HG03103 (cell line): ENCODE measurements at regions not wholly inside any gene's neighbourhood (a gene's known extent, or its start where the extent isn't known, plus 50 kb on each side); places are given as distances from the start of the nearest gene placed in this dataset.
"Not testable (repeated sequence)": the region's sequence is repeated elsewhere in the genome, so short reads cannot be mapped to it uniquely, and the experiment has no call there.

ENCODE experiments used
- ATAC-seq: cut with Tn5 transposase; IDR thresholded peaks from one replicate; pipeline ENCODE4 v1.9.1; 2021; ENCODE audit warnings: low read depth; ENCODE audit not compliant: unreplicated experiment

DNA sequence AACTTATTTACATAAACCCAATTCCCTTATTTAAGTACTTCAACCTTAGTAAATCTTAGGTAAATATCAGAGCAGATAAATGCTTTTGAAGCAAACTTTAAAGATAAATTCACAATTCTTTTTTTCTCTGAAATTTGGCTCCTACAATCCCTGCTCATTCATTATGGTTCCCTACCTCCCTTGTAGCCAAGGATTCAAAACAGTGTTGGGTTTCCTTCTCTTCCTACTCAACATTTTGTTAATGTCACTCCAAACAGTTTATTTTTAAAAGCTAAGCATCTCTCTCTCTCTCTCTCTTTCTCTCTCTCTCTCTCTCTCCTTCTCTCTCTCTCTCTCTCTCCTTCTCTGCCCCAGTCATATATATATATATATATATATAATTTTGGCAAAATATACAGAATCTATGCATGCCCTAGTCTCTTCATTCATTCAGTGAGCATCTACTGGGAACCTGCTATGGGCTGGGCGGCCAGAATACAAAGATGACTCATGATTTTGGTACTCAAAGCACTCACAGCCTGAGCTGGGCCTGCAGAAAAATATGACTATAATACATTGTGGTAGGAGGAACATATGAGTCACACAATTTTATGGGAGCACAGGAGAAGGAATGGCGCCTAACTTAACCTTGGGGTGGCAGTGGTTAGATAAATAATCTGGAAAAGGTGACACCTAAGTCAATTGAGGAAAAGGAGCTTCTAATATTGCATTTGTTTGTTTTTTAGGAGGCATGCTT is 123.7 kb upstream of the DHRS4 start:
- no peak for ATAC-seq

DNA sequence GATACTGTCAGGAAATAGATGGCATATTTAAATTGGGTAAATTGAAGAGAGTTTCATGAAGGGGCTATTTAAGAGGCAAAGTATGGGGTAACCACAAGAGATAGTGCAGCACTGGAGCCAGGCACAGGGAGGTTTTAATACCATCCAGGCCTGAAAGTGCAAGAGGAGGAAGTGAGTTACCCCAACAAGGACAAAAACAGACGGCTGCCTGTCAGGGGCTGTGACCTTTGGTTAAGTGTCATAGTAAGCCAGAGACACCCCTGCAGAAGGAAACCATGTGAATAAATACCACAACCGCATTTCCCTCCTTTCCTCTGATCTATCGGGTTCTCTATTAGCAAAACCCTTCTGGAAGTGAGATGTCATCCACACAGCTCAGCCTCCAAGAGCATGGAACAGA is 122.0 kb upstream of the DHRS4 start:
- no peak for ATAC-seq

DNA sequence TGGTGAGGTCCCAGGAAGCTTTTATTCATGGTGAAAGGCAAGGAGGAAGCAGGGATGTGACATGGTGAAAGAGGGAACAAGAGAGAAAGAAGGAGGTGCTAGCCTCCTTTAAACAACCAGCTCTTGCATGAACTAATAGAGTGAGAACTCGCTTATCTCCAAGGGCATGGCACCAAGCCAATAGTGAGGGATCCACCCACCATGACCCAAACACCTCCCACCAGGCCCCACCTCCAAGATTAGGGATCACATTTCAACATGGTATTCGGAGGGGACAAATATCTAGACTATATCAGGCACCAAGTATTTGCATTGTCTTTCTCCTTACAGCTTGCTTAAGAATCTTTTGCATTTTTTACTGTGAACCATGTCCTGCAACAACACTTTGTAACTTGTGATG is 91.9 kb upstream of the DHRS4 start:
- no peak for ATAC-seq

DNA sequence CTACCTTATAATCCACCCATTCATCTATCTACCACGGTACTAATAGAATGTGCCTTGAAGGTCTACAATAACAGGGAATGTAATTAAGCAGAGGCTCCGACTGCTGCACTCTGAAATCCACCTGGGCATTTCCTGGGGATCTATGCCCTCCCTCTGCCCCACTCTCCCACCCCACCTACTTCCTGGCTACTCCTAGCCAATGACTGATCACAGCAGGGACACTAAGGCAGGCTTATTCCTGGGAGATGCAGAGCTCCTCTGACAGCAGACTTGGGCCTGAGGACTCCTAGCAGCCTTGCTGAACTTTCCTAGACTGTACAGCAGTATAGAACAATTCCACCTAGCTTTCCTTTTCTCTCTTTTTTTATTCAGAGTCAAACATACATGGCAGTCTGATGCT is 91.1 kb upstream of the DHRS4 start:
- ATAC-seq: no peak

DNA sequence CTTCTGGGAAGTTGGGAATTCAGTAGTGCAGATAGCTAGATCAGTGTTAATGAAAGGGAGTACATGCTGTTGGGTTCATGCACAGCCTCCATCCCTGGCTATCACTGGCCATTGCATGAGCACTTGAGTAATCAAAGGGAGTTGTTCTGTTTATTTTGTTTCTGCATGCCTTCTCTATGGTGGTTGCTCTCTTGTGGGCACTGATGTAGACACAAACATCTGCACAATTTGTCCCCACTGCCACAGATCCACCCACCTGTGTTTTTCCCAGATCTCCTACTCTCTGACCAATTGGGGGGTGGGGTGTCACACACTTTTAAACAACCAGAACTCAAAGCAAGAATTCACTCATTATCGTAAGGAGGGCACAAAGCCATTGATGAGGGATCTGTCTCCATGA is 89.7 kb upstream of the DHRS4 start:
- no peak for ATAC-seq

DNA sequence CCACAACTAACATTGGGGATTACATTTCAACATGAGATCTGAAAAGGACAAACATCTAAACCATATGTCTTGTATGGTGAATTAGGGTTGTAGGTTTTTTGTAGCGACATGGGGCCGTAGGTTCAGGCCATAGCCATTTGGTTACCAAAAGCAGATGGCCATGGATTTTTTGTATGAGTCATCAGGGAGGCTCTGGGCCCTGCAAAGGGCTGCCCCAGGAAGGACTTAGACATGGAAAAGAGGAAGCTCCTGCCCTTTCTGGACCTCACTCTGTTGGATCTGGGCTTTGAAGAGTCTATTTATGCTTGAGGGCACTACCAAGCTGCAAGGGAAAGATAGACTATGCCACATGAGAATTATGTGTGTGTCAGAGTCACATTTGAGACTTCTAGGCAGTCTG is 89.3 kb upstream of the DHRS4 start:
- ATAC-seq: no peak

DNA sequence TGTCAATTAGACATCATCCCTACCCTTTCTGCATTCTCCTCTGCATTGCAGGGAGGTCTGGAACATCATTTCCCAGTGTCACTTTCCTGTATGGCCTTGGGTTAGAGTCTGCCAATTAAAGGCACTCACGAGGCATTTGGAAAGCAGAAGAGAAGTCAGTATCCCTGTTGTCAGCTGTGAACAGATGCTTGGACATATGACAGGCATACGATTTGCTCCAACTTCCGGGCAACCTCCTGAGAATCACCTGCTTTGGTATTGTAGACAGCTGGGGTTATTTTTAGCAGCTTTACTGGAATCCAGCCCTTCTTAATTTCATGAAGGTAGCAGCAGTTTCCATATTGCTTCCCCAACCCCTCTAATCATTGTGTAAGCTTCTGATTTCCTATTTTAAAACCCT is 88.7 kb upstream of the DHRS4 start:
- ATAC-seq: no peak

DNA sequence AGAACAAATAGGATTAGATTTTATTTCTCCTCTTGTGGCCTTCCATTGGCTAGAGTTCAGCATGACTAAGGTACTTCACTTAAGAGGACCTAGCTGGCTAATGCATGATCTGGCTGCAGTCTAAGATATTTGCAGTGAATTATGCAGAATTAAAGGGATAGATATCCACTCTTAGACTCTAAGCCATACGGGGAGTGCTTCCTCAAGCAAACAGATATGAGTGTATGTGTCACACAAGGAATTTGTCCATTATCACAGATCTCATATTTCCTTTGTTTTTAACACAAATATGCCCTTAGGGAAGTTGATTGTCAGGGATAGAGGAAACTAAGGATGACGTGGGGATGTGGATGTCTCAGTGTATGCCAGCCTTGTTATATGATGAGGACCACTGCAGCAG is 88.1 kb upstream of the DHRS4 start:
- ATAC-seq: no peak

DNA sequence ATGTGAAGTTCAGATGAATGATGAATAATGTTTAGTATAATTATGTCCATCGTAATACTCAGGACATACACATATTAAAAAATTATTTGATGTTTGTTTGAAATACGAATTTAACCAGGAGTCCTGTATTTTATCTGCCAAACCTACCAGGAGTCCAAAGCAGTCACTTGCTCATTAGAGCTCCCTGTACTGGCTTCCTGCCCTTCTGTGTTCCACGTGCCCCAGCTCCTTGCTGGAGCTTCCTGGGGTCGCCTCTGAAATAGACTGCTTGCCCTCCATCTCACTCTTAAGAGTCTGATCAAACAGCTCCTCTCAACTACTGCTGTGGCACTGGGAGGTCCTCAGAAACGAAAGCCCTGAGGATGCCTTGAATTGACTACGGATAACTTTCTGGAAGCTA is 87.3 kb upstream of the DHRS4 start:
- ATAC-seq: no peak

DNA sequence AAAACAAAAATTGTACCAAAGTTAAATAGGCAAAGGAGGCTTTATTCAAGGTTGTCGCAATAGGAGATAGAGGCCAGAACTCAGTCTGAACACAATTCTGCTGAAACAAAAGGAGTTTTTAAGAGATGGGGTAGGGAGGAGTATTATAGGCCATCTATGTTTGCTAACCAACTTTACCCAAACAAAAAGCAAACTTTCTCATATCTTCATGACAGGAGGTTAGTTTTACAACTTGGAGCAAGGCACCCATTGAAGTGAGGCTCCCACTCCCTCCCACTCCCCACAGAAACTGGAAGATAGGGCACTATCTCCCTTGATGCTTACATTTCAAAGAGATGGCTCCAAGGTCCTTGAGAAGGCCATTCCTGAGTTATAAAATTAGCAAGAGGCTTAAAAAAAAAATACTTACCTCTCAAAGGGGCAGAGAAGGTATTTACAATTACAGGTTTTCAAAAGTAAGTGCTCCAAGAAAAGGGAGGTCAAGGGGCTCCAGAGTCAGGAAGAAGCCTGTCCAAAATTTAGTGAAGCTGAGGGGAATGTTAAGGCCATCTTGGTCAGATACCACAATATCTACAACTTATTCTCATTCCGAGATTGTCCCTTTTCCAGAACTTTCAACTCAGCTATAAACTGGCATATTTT is 84.4 kb upstream of the DHRS4 start:
- ATAC-seq: no peak

DNA sequence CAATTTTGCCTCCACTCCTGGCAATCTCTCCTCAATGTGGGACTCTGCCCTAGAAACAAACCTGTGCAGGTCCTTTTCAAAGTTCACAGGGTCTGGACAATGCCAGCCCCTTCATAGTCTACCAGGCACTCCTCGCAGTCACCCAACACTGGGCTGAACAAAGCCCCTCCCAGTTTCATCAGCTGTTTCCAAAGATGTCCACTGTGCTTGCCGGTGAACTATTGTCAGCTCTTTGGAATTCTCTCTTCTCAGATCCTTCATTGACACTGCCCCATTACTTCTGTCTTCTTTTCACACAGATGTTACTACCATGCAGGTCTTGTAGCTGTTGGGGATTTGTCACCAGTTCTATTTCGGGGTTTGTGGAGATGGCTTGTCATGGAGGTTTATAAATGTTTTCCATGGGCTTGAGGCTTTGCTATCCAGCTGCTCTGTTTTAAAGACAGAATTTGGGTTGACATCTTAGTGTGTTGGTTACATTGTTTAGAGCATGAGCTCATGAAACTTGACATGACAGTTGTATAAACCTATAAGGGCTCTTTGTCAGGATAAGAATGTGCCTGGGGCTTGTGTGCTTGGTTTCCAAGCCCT is 77.3 kb upstream of the DHRS4 start:
- no peak for ATAC-seq

DNA sequence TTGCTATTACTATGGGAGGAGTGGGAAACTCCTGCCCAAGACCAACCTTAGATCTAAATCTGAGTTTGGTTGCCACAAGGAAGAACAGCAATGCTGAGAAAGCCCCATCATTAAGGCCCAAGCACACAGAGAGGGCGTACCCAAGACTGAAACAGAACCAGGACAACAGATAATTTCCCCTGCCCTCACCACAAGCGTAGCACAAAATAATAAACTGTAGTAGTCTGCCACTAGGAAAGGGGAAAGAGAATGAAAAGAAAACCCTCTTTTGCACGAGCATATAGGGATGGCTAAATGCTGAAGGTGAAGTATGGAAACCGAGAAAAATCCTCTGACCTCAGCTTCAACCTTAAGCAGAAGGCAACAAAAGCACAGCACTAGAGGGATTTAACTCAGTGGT is 76.5 kb upstream of the DHRS4 start:
- ATAC-seq: peak; percentile 55

DNA sequence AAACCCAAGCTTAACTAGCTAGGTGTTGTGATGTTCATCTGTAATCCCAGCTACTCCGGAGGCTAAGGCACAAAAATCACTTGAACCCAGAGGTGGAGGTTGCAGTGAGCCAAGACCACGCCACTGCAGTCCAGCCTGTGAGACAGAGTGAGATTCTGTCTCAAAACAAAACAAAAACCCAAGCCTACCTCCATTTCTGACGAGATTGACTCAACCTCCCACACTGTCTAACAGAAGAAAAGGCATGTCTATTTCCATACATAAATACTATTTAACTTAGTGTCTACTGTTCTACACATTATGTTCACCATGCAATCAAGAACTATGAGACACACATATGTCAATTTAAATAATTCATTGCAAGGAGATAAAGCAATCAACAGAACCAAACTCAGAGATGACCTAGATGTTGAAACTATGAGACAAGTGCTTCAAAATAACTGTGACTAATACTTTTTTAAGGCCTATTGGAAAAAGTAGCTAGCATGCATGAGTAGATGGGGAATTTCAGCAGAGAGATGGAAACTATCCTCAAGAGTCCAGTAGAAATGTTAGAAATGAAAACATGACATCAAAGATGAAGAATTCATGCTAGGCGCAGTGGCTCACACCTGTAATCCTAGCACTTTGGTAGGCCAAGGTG is 75.9 kb upstream of the DHRS4 start:
- ATAC-seq: peak; percentile 55

DNA sequence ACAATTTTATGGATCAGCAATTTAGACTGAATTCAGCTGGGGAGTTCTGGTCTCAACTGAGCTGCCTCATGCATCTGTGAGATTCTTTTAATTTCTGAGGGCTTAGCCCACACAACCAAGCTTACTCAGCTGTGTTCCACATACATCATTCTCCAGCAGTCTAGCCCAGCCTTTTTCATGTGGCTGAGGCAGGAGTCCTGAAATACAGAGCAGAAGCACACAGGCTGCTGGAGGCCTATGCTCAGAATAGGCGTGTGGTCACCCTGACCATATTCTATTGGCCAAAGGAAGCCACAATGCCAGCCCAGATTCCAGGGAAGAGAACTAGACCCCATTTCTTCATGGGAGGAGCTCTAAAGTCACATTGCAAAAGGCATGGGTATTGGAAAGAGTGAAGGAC is 72.3 kb upstream of the DHRS4 start:
- no peak for ATAC-seq

DNA sequence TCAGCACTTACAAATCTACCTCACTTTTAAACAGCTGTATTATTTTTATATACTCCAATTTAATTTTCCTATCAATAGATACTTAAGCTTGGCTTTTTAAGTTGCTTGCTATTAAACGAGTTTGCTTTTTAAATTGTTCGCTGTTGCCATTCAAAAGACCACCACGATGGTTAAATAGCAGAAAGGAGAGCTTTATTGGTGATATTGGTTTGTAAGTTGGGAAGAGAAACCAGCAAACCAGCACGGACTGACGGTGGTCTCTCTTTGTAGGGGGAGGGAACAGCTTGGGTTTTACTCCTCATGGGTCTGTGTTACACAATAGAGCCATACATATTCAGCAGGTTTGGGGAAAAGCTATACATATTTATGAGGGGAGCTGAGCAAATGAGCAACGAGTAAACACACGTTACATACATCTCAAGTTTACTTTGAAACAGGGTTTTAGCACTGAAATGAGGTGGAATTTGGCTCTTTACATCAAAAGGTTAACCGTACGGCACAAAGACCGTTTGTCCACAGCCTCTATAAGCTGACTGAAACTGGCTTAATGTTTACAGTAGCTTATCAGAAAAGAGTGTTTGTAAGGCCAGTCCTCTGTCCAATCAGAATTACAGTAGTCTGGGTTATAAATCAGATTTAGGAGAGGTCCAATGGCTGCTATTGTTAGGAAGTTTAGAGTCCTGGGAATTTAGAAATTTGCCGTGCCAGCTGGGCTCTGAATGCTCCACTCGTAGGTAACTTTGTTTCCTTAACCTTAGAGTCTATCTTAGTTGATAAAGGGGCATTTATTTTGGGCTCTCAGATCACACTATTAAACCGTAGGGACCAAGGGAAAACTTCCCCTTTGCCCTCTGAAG is 69.7 kb upstream of the DHRS4 start:
- ATAC-seq: no peak

DNA sequence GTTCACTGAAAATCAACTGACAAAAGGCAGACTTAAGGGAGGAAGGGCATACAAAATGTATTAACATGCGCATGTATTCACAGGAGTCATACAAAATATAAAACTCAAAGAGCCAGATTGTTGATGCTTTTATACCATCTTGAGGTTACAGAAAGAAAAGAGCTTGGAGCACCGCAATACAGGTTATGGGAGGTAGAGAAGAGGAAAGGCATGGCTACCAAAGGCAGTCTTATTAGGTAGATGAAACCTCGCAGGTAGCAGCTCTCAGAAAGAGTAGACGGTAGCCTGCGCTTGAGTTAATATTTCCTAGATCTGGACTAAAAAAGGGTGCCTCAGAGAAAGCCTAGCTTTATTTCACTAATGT is 69.0 kb upstream of the DHRS4 start:
- ATAC-seq: no peak

DNA sequence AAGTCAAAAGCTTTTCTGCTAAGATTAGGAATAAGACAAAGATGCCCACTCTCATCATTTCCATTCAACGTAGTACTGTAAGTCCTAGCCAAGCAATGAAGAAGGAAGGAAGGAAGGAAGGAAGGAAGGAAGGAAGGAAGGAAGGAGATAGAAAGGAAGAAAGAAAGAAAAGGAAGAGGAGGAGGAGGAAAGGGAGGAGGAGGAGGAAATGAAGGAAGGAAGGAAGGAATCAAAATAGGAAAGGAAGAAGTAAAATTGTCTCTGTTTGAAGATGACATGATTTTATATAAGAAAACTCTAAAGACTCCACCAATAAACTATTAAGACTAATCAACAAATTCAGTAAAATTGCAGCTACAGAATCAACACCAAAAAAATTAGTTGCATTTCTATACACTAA is 66.0 kb upstream of the DHRS4 start:
- no peak for ATAC-seq

DNA sequence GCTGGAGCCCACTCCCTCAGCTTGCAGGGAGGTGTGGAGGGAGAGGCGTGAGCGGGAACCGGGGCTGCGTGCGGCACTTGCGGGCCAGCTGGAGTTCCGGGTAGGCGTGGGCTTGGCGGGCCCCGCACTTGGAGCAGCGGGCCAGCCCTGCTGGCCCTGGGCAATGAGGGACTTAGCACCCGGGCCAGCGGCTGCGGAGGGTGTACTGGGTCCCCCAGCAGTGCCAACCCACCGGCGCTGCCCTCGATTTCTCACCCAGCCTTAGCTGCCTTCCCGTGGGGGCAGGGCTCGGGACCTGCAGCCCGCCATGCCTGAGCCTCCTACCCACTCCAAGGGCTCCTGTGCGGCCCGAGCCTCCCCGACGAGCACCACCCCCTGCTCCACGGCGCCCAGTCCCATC is 61.9 kb upstream of the DHRS4 start:
- ATAC-seq: not testable (repeated sequence)

DNA sequence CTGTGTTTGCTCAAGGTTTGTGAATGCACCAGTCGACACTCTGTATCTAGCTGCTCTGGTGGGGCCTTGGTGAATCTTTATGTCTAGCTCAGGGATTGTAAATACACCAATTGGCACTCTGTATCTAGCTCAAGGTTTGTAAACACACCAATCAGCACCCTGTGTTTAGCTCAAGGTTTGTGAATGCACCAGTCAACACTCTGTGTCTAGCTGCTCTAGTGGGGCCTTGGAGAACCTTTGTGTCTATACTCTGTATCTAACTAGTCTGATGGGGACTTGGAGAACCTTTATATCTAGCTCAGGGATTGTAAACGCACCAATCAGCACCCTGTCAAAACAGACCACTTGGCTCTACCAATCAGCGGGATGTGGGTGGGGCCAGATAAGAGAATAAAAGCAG is 61.3 kb upstream of the DHRS4 start:
- ATAC-seq: not testable (repeated sequence)

DNA sequence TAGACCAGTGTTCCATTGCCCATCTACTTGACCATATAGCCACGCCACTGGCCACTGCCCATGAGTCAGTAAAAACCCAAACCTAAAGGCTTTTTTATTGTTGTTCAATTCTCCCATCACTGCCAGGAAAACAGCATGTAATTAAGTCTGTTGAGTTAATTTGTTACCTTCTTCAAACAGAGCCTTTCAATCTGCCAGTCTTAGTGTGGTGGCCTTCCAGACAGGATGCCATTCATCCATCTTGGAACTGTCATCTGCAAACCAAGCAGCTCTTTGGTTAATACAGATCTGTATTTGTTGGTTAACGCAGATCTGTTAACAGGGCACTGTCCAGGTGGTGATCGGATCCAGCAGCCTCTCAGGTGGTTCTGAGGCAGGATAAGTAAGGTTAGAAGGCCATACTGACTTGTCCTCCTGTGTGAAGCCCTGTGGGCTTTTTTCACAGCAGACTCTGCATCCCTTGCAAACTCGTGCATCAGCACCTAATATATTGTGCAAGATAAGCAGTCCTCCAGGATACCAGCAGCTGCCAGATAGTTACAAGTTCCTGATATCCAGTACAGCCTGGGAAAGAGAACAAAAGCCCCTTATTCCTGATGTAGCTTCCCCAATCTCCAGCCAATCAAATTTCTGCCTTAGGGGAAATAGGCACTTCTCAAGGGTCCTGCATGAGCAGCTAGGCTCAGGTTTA is 59.1 kb upstream of the DHRS4 start:
- no peak for ATAC-seq
